A549 (cell line): ENCODE measurements at regions not wholly inside any gene's neighbourhood (a gene's known extent, or its start where the extent isn't known, plus 50 kb on each side); places are given as distances from the start of the nearest gene placed in this dataset.

Experiments used
- ATAC-seq, 2 experiments: fragments of 200-7000 bp in 1 of 2; fragments of >200 bp in 1 of 2; cut with Nextera tagmentation in 1 of 2; cut with Tn5 transposase in 1 of 2; 3 replicates each; pipeline versions ENCODE4 v1.8.0 to v1.9.1; 2018 to 2020; ENCODE audit warnings: mild to moderate bottlenecking in 1 of 2, moderate library complexity in 1 of 2
- CTCF ChIA-PET: fragments of 300-600 bp; sonication (Branson Sonifier 250); formaldehyde crosslinking; extraction: SDS; loops from one replicate; lab custom pipeline; 2021; ENCODE audit warnings: antibody characterized with exemption, inconsistent platforms; lab: Yijun Ruan, JAX
- POLR2A ChIA-PET: fragments of 350-600 bp; formaldehyde crosslinking; extraction: SDS; loops from one replicate; lab custom pipeline; 2021; ENCODE audit warnings: antibody characterized with exemption, inconsistent platforms; lab: Yijun Ruan, JAX
- DNase-seq, 2 experiments: peaks; one replicate each; pipeline versions ENCODE4 v3.0.0 to v3.0.0-alpha.2; 2011 to 2016; ENCODE audit warnings: low read depth in 1 of 2, low spot score in 1 of 2
- FAIRE-seq: peaks from 2 replicates; lab custom pipeline; 2011; peaks lifted over from hg19 to GRCh38; lab: Jason Lieb, UNC
- H3K27ac ChIP-seq, 2 experiments: fragments of >200 bp; sonication (Bioruptor Twin); formaldehyde crosslinking; 3 replicates each; pipeline ENCODE4 v1.5.1; 2016 to 2017
- H3K4me1 ChIP-seq: fragments of >200 bp; sonication (Bioruptor Twin); formaldehyde crosslinking; 3 replicates; pipeline ENCODE4 v1.6.1; 2016
- H3K4me2 ChIP-seq: fragments of >200 bp; sonication (Bioruptor Twin); formaldehyde crosslinking; 3 replicates; pipeline ENCODE4 v1.6.1; 2016
- H3K4me3 ChIP-seq: fragments of >200 bp; sonication (Bioruptor Twin); formaldehyde crosslinking; 3 replicates; pipeline ENCODE4 v1.5.1; 2016
- H3K9me3 ChIP-seq: fragments of >200 bp; sonication (Bioruptor Twin); formaldehyde crosslinking; 3 replicates; pipeline ENCODE4 v1.6.1; 2016
- ATOH8 ChIP-seq: fragments of 250-450 bp; sonication (Bioruptor Pico); IDR thresholded peaks from 2 replicates; pipeline ENCODE4 v1.5.0; 2020; ENCODE audit warnings: low read depth, mild to moderate bottlenecking, moderate library complexity
- CEBPB ChIP-seq, 2 experiments: fragments of >200 bp in 1 of 2; sonication (Bioruptor Twin) in 1 of 2; formaldehyde crosslinking in 1 of 2; IDR thresholded peaks; 2 replicates each; pipeline ENCODE4 v1.6.1; 2012 to 2016
- CHD4 ChIP-seq: fragments of 200-600 bp; sonication (generic); IDR thresholded peaks from 2 replicates; pipeline ENCODE4 v1.6.1; 2016; ENCODE audit warnings: antibody characterized with exemption, mild to moderate bottlenecking, borderline replicate concordance
- CTCF ChIP-seq: fragments of >200 bp; sonication (Bioruptor Twin); formaldehyde crosslinking; IDR thresholded peaks from 3 replicates; pipeline ENCODE4 v1.5.1; 2016
- E2F6 ChIP-seq: IDR thresholded peaks from 2 replicates; pipeline ENCODE4 v1.6.1; 2012; ENCODE audit warnings: low read depth, borderline replicate concordance
- EHMT2 ChIP-seq: fragments of 200-600 bp; sonication (generic); IDR thresholded peaks from 2 replicates; pipeline ENCODE4 v1.6.1; 2016; ENCODE audit warnings: antibody characterized with exemption, low read depth, mild to moderate bottlenecking, moderate library complexity
- EP300 ChIP-seq, 2 experiments: fragments of >200 bp; sonication (Bioruptor Twin); formaldehyde crosslinking; IDR thresholded peaks; 2 replicates in 1 of 2; 3 replicates in 1 of 2; pipeline ENCODE4 v1.6.1; 2016 to 2017
- ESRRA ChIP-seq: fragments of 150-350 bp; IDR thresholded peaks from 2 replicates; pipeline ENCODE4 v1.6.1; 2014; ENCODE audit warnings: mild to moderate bottlenecking, low read length, borderline replicate concordance
- FOSB ChIP-seq: fragments of 250-450 bp; sonication (Bioruptor Pico); IDR thresholded peaks from 2 replicates; pipeline ENCODE4 v1.5.0; 2020; ENCODE audit warnings: mild to moderate bottlenecking, moderate library complexity
- HDAC2 ChIP-seq: fragments of 200-600 bp; sonication (generic); IDR thresholded peaks from 2 replicates; pipeline ENCODE4 v1.6.1; 2016
- JUN ChIP-seq, 2 experiments: fragments of >200 bp; sonication (Bioruptor Twin); formaldehyde crosslinking; IDR thresholded peaks; 2 replicates in 1 of 2; 3 replicates in 1 of 2; pipeline ENCODE4 v1.6.1; 2016 to 2017
- JUNB ChIP-seq: fragments of >200 bp; sonication (Bioruptor Twin); formaldehyde crosslinking; IDR thresholded peaks from 2 replicates; pipeline ENCODE4 v1.6.1; 2016
- KDM1A ChIP-seq: fragments of 200-600 bp; sonication (generic); IDR thresholded peaks from 2 replicates; pipeline ENCODE4 v1.6.1; 2016; ENCODE audit warnings: low read depth, mild to moderate bottlenecking
- KDM5A ChIP-seq: fragments of 200-600 bp; sonication (generic); IDR thresholded peaks from 2 replicates; pipeline ENCODE4 v1.6.1; 2016; ENCODE audit warnings: antibody characterized with exemption, mild to moderate bottlenecking
- NFE2L2 ChIP-seq: fragments of 150-350 bp; conservative IDR thresholded peaks from 2 replicates; pipeline ENCODE4 v1.6.1; 2014; ENCODE audit warnings: low read length
- PBX3 ChIP-seq: IDR thresholded peaks from 2 replicates; pipeline ENCODE4 v1.6.1; 2012
- PHF8 ChIP-seq: fragments of 200-600 bp; sonication (generic); IDR thresholded peaks from 2 replicates; pipeline ENCODE4 v1.6.1; 2016; ENCODE audit warnings: low read depth, mild to moderate bottlenecking, antibody characterized with exemption, moderate library complexity, borderline replicate concordance
- RAD21 ChIP-seq, 2 experiments: fragments of >200 bp in 1 of 2; sonication (Bioruptor Twin) in 1 of 2; formaldehyde crosslinking in 1 of 2; IDR thresholded peaks in 1 of 2; conservative IDR thresholded peaks in 1 of 2; 2 replicates in 1 of 2; 3 replicates in 1 of 2; pipeline ENCODE4 v1.6.1; 2012 to 2018; ENCODE audit warnings: inconsistent platforms in 1 of 2
- RNF2 ChIP-seq: fragments of 200-600 bp; sonication (generic); IDR thresholded peaks from 2 replicates; pipeline ENCODE4 v1.6.1; 2016; ENCODE audit warnings: low read depth, mild to moderate bottlenecking, antibody characterized with exemption, moderate library complexity, borderline replicate concordance
- WGBS: methylation state at CpG from one replicate; pipeline ENCODE4 v1.1.6; 2017; ENCODE audit errors: missing lambda C conversion rate; 5-methylcytosine and 5-hydroxymethylcytosine counted together

- POLR2A ChIA-PET, result interaction anchor here (0.6 kb wide), 1 partner anchor 408 kb away, joined by 4 read pairs; no protein-coding TSS in a partner anchor
- H3K4me1 ChIP-seq, result peaks cover 13% of the 10 kb centered on the region; the same call in 2 of the 3 replicates
- H3K4me3 ChIP-seq, result no peak overlapping the region
- TF ChIP-seq FOSB (no peak), KDM1A (no peak), CHD4 (no peak), PHF8 (no peak), NFE2L2 (no peak), KDM5A (no peak)
- peak overlapping the region; percentile 69 to 85 for H3K27ac ChIP-seq
- FAIRE-seq (no peak), DNase-seq (no peak), ATAC-seq (no peak)
- CTCF ChIA-PET, result interaction anchor here (0.5 to 3.9 kb wide), 76 partner anchors 8 to 845 kb away, joined by 3 to 34 read pairs (median 4); partner anchors contain the start of gene RTL1
- H3K4me2 ChIP-seq, result no peak overlapping the region; the same call in 1 of the 3 replicates
- no peaks in the 10 kb centered on the region for H3K9me3 ChIP-seq
- 89% methylated on average over 19 of the region's 23 CpGs for WGBS
Measured at GRCh38 chr14:101234244-101234937, 326.9 kb upstream of the DIO3 start.

GRCh38 chr14:101234999-101235334 lies 326.3 kb upstream of the DIO3 start:
- POLR2A ChIA-PET, result no interaction called here
- no peak for TF ChIP-seq HDAC2
- TF ChIP-seq RNF2, result no peak
- no peak for TF ChIP-seq EHMT2
- TF ChIP-seq NFE2L2, result no peak
- no peak for TF ChIP-seq ESRRA
- TF ChIP-seq CTCF, result no peak
- TF ChIP-seq E2F6, result no peak
- no peak for TF ChIP-seq CEBPB (IDR thresholded peaks at IDR 0.05)
- TF ChIP-seq RAD21 (conservative IDR thresholded peaks at IDR 0.05 in 1 of 2, IDR thresholded peaks at IDR 0.05 in 1 of 2), result no peak
- no peak for TF ChIP-seq JUNB
- no peak for TF ChIP-seq PHF8
- no peak for TF ChIP-seq JUN (IDR thresholded peaks at IDR 0.05)
- TF ChIP-seq PBX3, result no peak
- no peak for TF ChIP-seq ATOH8
- TF ChIP-seq EP300 (IDR thresholded peaks at IDR 0.05), result no peak
- TF ChIP-seq, all 56 proteins: peak for 0
- Histone ChIP-seq H3K4me2 (peak overlapping the region; percentile 42), H3K4me3 (no peak overlapping the region), H3K27ac (peak overlapping the region; percentile 69 to 85), H3K9me3 (no peaks in the 10 kb centered on the region), H3K4me1 (peaks cover 13% of the 10 kb centered on the region; the same call in 2 of the 3 replicates)
- peak in 1 of 2 experiments; percentile 20 for DNase-seq
- 65% methylated on average over 12 of the region's 12 CpGs for WGBS
- ATAC-seq, result peak in 1 of 2 experiments; percentile 5; a peak in 1 of 6 replicates
- CTCF ChIA-PET, result interaction anchor here (0.5 to 3.9 kb wide), 84 partner anchors 8 to 845 kb away, joined by 3 to 34 read pairs (median 4); partner anchors contain the start of gene RTL1
- FAIRE-seq, result no peak
